Mesenchymal stem cell (in vitro differentiated cells and primary cell): ENCODE measurements at regions not wholly inside any gene's neighbourhood (a gene's known extent, or its start where the extent isn't known, plus 50 kb on each side); places are given as distances from the start of the nearest gene placed in this dataset.

Source experiments
- DNase-seq: peaks from one replicate; pipeline ENCODE4 v3.0.0-alpha.2; 2013
- H2AFZ ChIP-seq: one replicate; pipeline ENCODE4 v1.6.1; 2013; ENCODE audit warnings: low read depth, mild to moderate bottlenecking, control low read depth, inconsistent platforms, low read length, moderate library complexity
- H2AK5ac ChIP-seq: 2 replicates; pipeline ENCODE4 v1.6.1; 2013; ENCODE audit warnings: low read length, moderate library complexity, mild to moderate bottlenecking, inconsistent platforms; ENCODE audit not compliant: severe bottlenecking
- H2BK120ac ChIP-seq: one replicate; pipeline ENCODE4 v1.6.1; 2013; ENCODE audit warnings: low read depth, mild to moderate bottlenecking, inconsistent platforms, low read length, moderate library complexity
- H2BK12ac ChIP-seq, 2 experiments: one replicate each; pipeline ENCODE4 v1.6.1; 2013; ENCODE audit warnings: inconsistent platforms in 2 of 2, low read length in 2 of 2, mild to moderate bottlenecking in 2 of 2, moderate library complexity in 2 of 2, control low read depth in 1 of 2
- H2BK15ac ChIP-seq: one replicate; pipeline ENCODE4 v1.6.1; 2013; ENCODE audit warnings: mild to moderate bottlenecking, low read depth, inconsistent platforms; ENCODE audit not compliant: poor library complexity, severe bottlenecking
- H2BK5ac ChIP-seq: 2 replicates; pipeline ENCODE4 v1.6.1; 2013; ENCODE audit warnings: low read depth, mild to moderate bottlenecking, low read length, control low read depth, inconsistent platforms; ENCODE audit not compliant: poor library complexity, severe bottlenecking
- H3K14ac ChIP-seq, 2 experiments: one replicate each; pipeline ENCODE4 v1.6.1; 2013; ENCODE audit warnings: inconsistent platforms in 2 of 2, low read length in 2 of 2, control low read depth in 1 of 2, mild to moderate bottlenecking in 1 of 2, moderate library complexity in 1 of 2
- H3K18ac ChIP-seq, 2 experiments: one replicate each; pipeline ENCODE4 v1.6.1; 2013; ENCODE audit warnings: inconsistent platforms in 2 of 2, low read length in 2 of 2, control low read depth in 1 of 2, low read depth in 1 of 2, mild to moderate bottlenecking in 1 of 2
- H3K23ac ChIP-seq, 2 experiments: one replicate each; pipeline ENCODE4 v1.6.1; 2013; ENCODE audit warnings: inconsistent platforms in 2 of 2, low read length in 2 of 2, mild to moderate bottlenecking in 2 of 2, moderate library complexity in 2 of 2, control low read depth in 1 of 2
- H3K27ac ChIP-seq: 2 replicates; pipeline ENCODE4 v1.5.1; 2013; ENCODE audit warnings: mild to moderate bottlenecking, moderate library complexity, low read length, control low read depth, inconsistent platforms; ENCODE audit not compliant: poor library complexity, severe bottlenecking
- H3K27me3 ChIP-seq, 2 experiments: 2 replicates each; pipeline versions ENCODE4 v1.6.1 to v1.7.0; 2013; ENCODE audit warnings: low read length in 2 of 2, mild to moderate bottlenecking in 2 of 2, moderate library complexity in 2 of 2, control low read depth in 1 of 2, inconsistent platforms in 1 of 2; ENCODE audit not compliant: control insufficient read depth in 1 of 2, insufficient read depth in 1 of 2
- H3K36me3 ChIP-seq, 2 experiments: 2 replicates each; pipeline versions ENCODE4 v1.6.1 to v1.7.0; 2013; ENCODE audit warnings: low read length in 2 of 2, control low read depth in 1 of 2, inconsistent platforms in 1 of 2, low read depth in 1 of 2, mild to moderate bottlenecking in 1 of 2; ENCODE audit not compliant: insufficient read depth in 2 of 2, control insufficient read depth in 1 of 2
- H3K4ac ChIP-seq, 2 experiments: one replicate each; pipeline ENCODE4 v1.6.1; 2013; ENCODE audit warnings: inconsistent platforms in 2 of 2, low read length in 2 of 2, mild to moderate bottlenecking in 2 of 2, moderate library complexity in 2 of 2, control low read depth in 1 of 2, low read depth in 1 of 2
- H3K4me1 ChIP-seq: 2 replicates; pipeline ENCODE4 v1.6.1; 2013; ENCODE audit warnings: low read depth, low read length, control low read depth; ENCODE audit not compliant: control insufficient read depth, insufficient read depth
- H3K4me2 ChIP-seq: 2 replicates; pipeline ENCODE4 v1.6.1; 2013; ENCODE audit warnings: low read length, mild to moderate bottlenecking, inconsistent platforms; ENCODE audit not compliant: poor library complexity, severe bottlenecking
- H3K4me3 ChIP-seq, 2 experiments: 2 replicates each; pipeline versions ENCODE4 v1.5.1 to v1.7.0; 2013; ENCODE audit warnings: low read length in 2 of 2, mild to moderate bottlenecking in 2 of 2, control low read depth in 1 of 2, low read depth in 1 of 2; ENCODE audit not compliant: insufficient read depth in 1 of 2
- H3K79me1 ChIP-seq: replicated peaks from 2 replicates; pipeline ENCODE4 v1.6.1; 2013; ENCODE audit warnings: mild to moderate bottlenecking, control low read depth, low read length, inconsistent platforms; ENCODE audit not compliant: poor library complexity, severe bottlenecking
- H3K9ac ChIP-seq: 2 replicates; pipeline ENCODE4 v1.7.0; 2013; ENCODE audit warnings: mild to moderate bottlenecking, low read length, moderate library complexity
- H3K9me3 ChIP-seq: 2 replicates; pipeline ENCODE4 v1.7.0; 2013; ENCODE audit warnings: mild to moderate bottlenecking, low read length; ENCODE audit not compliant: control insufficient read depth
- H4K8ac ChIP-seq: one replicate; pipeline ENCODE4 v1.6.1; 2013; ENCODE audit warnings: inconsistent platforms, mild to moderate bottlenecking, low read length, moderate library complexity
- H4K91ac ChIP-seq: one replicate; pipeline ENCODE4 v1.6.1; 2013; ENCODE audit warnings: mild to moderate bottlenecking, low read length, inconsistent platforms
- WGBS: methylation state at CpG from one replicate; pipeline ENCODE4 v1.1.7; 2013; ENCODE audit warnings: mixed read lengths; 5-methylcytosine and 5-hydroxymethylcytosine counted together

DNA sequence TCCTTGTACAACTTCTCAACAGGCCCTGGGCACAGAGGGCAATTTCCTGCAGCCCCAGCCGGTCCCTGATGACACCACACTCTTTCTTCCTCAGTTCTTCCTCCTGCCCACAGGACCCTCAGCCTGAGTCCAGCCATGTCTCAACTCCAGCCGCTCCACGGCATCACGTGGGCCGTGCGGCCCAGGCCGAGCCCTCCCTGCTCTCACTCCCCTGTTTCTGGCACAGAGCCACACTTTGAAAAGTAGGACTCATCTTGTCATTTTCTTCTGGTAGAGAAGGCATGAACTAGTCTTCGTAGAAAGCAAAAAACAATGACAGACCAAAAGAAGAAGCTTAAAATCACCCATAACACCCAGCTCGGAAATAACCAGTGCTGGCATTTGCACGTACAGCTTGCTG is 404.7 kb upstream of the IRX1 start:
- no peak overlapping the region for H3K4me3 ChIP-seq
- no peak overlapping the region for H3K18ac ChIP-seq
- H4K91ac ChIP-seq, result no peak overlapping the region
- no peak overlapping the region for H2AK5ac ChIP-seq
- no peak overlapping the region for H3K4me2 ChIP-seq
- H3K27ac ChIP-seq, result no peak overlapping the region
- no peak for DNase-seq
- H3K36me3 ChIP-seq, result no peaks in the 10 kb centered on the region
- no peak overlapping the region for H3K4ac ChIP-seq
- H2BK12ac ChIP-seq, result no peak overlapping the region
- no peak overlapping the region for H3K14ac ChIP-seq
- no peak overlapping the region for H2BK5ac ChIP-seq
- WGBS, result 76% methylated on average over 10 of the region's 10 CpGs
- H3K79me1 ChIP-seq, result no peaks in the 10 kb centered on the region
- H3K27me3 ChIP-seq, result no peaks in the 10 kb centered on the region
- H3K9me3 ChIP-seq, result no peaks in the 10 kb centered on the region
- no peak overlapping the region for H2BK120ac ChIP-seq
- H3K4me1 ChIP-seq, result no peaks in the 10 kb centered on the region
- no peak overlapping the region for H2BK15ac ChIP-seq
- no peak overlapping the region for H2AFZ ChIP-seq
- H3K9ac ChIP-seq, result no peak overlapping the region
- H4K8ac ChIP-seq, result no peak overlapping the region
- no peak overlapping the region for H3K23ac ChIP-seq

DNA sequence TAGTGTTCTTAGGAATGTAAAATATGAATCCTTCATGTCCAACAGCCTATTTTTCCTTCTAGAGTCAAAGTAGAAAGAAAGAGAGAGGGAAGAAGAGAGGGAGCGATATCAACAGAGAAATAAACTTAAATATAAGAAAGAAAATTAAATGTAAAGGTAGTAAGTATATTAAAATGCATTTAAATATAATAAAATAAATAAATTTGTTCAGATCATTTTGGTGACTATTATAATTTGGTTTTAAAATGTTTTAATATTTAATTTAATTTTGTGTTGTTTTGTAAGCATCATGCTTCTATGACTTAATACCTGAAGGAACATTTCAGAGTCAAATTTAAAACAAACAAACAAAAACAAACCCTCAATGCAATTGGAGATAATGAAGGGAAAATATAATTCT is 405.2 kb upstream of the IRX1 start:
- Histone ChIP-seq H3K9ac (no peak overlapping the region), H4K8ac (no peak overlapping the region), H3K36me3 (no peaks in the 10 kb centered on the region), H3K23ac (no peak overlapping the region), H2AFZ (no peak overlapping the region), H3K18ac (no peak overlapping the region), H2BK120ac (no peak overlapping the region), H3K4me3 (no peak overlapping the region), H3K79me1 (no peaks in the 10 kb centered on the region), H2AK5ac (no peak overlapping the region), H3K4me2 (no peak overlapping the region), H3K4me1 (no peaks in the 10 kb centered on the region), H3K14ac (no peak overlapping the region), H2BK12ac (no peak overlapping the region), H3K9me3 (no peaks in the 10 kb centered on the region), H3K27ac (no peak overlapping the region), H2BK15ac (no peak overlapping the region), H3K27me3 (no peaks in the 10 kb centered on the region), H4K91ac (no peak overlapping the region), H3K4ac (no peak overlapping the region), H2BK5ac (no peak overlapping the region)
- WGBS, result no CpG with 5 or more reads among the region's 1 CpG
- no peak for DNase-seq

DNA sequence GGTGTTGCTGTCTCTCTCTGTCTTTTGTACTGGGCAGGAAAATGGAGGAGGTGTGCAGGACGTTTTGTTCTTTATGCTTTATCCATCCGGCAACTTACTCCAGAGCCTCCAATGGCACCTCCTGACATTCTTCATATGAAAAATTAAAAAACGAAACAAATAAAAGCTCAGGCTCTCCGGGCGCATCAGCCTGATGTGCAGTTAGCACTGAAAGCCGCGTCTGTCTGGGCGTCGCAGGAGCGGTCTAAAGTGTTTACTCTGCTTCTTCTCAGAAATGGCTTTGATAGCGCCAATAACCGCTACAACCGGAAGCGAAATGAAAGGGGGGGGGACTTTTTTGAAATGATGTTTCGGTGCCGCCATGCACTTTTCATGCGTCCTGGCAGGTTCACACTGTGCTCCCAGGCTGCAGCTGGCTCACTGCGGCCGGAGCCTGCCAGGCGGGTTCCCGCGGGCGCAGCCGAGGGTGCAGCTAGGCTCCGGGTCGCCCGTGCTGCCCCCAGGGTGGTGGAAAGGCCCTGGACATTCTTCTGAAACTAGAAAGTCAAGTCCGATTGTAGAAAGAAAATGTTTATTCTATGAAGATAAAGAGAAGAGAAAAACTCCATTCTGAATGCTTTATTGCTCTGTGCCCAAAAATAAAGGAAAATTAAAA is 407.7 kb upstream of the IRX1 start:
- 92% methylated on average over 27 of the region's 28 CpGs for WGBS
- no peaks in the 10 kb centered on the region for H3K4me1 ChIP-seq
- H2AFZ ChIP-seq, result no peak overlapping the region
- no peak overlapping the region for H2BK15ac ChIP-seq
- no peak overlapping the region for H3K4me2 ChIP-seq
- H3K36me3 ChIP-seq, result no peaks in the 10 kb centered on the region
- no peak overlapping the region for H3K14ac ChIP-seq
- no peak overlapping the region for H3K9ac ChIP-seq
- H4K91ac ChIP-seq, result no peak overlapping the region
- H3K79me1 ChIP-seq, result no peaks in the 10 kb centered on the region
- H2BK5ac ChIP-seq, result no peak overlapping the region
- DNase-seq, result no peak
- no peak overlapping the region for H2AK5ac ChIP-seq
- no peaks in the 10 kb centered on the region for H3K27me3 ChIP-seq
- H3K27ac ChIP-seq, result no peak overlapping the region
- no peak overlapping the region for H3K4me3 ChIP-seq
- no peak overlapping the region for H4K8ac ChIP-seq
- H2BK12ac ChIP-seq, result no peak overlapping the region
- no peak overlapping the region for H3K23ac ChIP-seq
- no peak overlapping the region for H2BK120ac ChIP-seq
- H3K4ac ChIP-seq, result no peak overlapping the region
- no peaks in the 10 kb centered on the region for H3K9me3 ChIP-seq
- H3K18ac ChIP-seq, result no peak overlapping the region

GRCh38 chr5:3186736-3187405 is 408.8 kb upstream of the IRX1 start:
- no peak overlapping the region for H3K14ac ChIP-seq
- no peak overlapping the region for H3K23ac ChIP-seq
- H3K4ac ChIP-seq, result no peak overlapping the region
- no peak overlapping the region for H2AFZ ChIP-seq
- H4K8ac ChIP-seq, result no peak overlapping the region
- H2BK120ac ChIP-seq, result no peak overlapping the region
- H3K18ac ChIP-seq, result no peak overlapping the region
- H2BK12ac ChIP-seq, result no peak overlapping the region
- H3K79me1 ChIP-seq, result no peaks in the 10 kb centered on the region
- H3K9me3 ChIP-seq, result no peaks in the 10 kb centered on the region
- H3K27me3 ChIP-seq, result no peaks in the 10 kb centered on the region
- no peak for DNase-seq
- no peak overlapping the region for H4K91ac ChIP-seq
- H3K36me3 ChIP-seq, result no peaks in the 10 kb centered on the region
- H3K4me1 ChIP-seq, result no peaks in the 10 kb centered on the region
- H3K27ac ChIP-seq, result no peak overlapping the region
- no peak overlapping the region for H2AK5ac ChIP-seq
- no peak overlapping the region for H3K9ac ChIP-seq
- no peak overlapping the region for H3K4me3 ChIP-seq
- no peak overlapping the region for H2BK5ac ChIP-seq
- no peak overlapping the region for H2BK15ac ChIP-seq
- no peak overlapping the region for H3K4me2 ChIP-seq
- 84% methylated on average over 9 of the region's 12 CpGs for WGBS
